ENCODE measurements at regions not wholly inside any gene's neighbourhood (a gene's known extent, or its start where the extent isn't known, plus 50 kb on each side); places are given as distances from the start of the nearest gene placed in this dataset.

GRCh38 chr5:56456002-56456401, 222.9 kb upstream of the ANKRD55 start:
- DNase-seq: no peak

- DNase-seq: no peak
Observed at GRCh38 chr5:56455417-56455816, 222.3 kb upstream of the ANKRD55 start.

- peak; percentile 16 for DNase-seq
Observed at GRCh38 chr5:56454219-56454862, 221.2 kb upstream of the ANKRD55 start.

- no peak for DNase-seq
Observed at GRCh38 chr5:56451742-56452141, 218.6 kb upstream of the ANKRD55 start.

- DNase-seq: no peak
Observed at GRCh38 chr5:56450766-56451165, 217.6 kb upstream of the ANKRD55 start.

GRCh38 chr5:56449071-56449640, 216.0 kb upstream of the ANKRD55 start:
- no peak for DNase-seq

- no peak for DNase-seq
Observed at GRCh38 chr5:56447656-56448055, 214.5 kb upstream of the ANKRD55 start.

- no peak for DNase-seq
Observed at GRCh38 chr5:56447232-56447631, 214.1 kb upstream of the ANKRD55 start.

- no peak for DNase-seq
Observed at GRCh38 chr5:56446728-56447127, 213.6 kb upstream of the ANKRD55 start.

GRCh38 chr5:56443826-56444225, 210.7 kb upstream of the ANKRD55 start:
- no peak for DNase-seq

GRCh38 chr5:56440871-56441740, 208.0 kb upstream of the ANKRD55 start:
- DNase-seq: no peak

GRCh38 chr5:56434986-56435385, 201.9 kb upstream of the ANKRD55 start:
- DNase-seq: no peak

GRCh38 chr5:56433039-56433617, 200.0 kb upstream of the ANKRD55 start:
- DNase-seq: no peak

GRCh38 chr5:56432321-56432720, 199.2 kb upstream of the ANKRD55 start:
- no peak for DNase-seq

GRCh38 chr5:56430422-56430821, 197.3 kb upstream of the ANKRD55 start:
- no peak for DNase-seq

GRCh38 chr5:56429110-56429561, 196.0 kb upstream of the ANKRD55 start:
- DNase-seq: no peak

- no peak for DNase-seq
Observed at GRCh38 chr5:56426693-56427092, 193.6 kb upstream of the ANKRD55 start.

- DNase-seq: no peak
Observed at GRCh38 chr5:56422076-56422762, 189.1 kb upstream of the ANKRD55 start.

GRCh38 chr5:56421246-56422075, 188.3 kb upstream of the ANKRD55 start:
- no peak for DNase-seq

- no peak for DNase-seq
Observed at GRCh38 chr5:56420323-56420722, 187.2 kb upstream of the ANKRD55 start.

GRCh38 chr5:56419667-56420066, 186.5 kb upstream of the ANKRD55 start:
- DNase-seq: no peak

GRCh38 chr5:56415356-56415765, 182.2 kb upstream of the ANKRD55 start:
- DNase-seq: no peak

Measured in central memory CD4-positive, alpha-beta T cell (primary cell).